ENCODE measurements at regions not wholly inside any gene's neighbourhood (a gene's known extent, or its start where the extent isn't known, plus 50 kb on each side); places are given as distances from the start of the nearest gene placed in this dataset.

DNA sequence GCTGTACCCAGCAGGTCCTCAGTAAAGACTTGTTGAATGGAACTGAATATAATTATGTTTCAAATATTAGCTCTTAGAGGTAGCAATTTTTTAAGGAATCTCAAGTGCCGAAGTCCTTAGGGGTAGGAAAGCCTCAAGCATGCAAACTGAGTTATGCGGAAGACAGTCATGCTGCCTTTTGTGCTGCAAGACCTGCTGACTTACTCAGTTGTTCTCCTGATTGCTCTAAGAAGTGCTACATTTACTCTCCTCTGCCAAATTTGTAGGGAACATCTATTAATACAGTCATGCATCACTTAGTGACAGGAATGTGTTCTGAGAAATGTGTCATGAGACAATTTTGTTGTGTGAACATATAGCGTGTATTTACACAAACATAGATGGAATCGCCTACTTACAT is 325.6 kb upstream of the AZI2 start:
- POLR2A ChIA-PET, result no interaction called here

DNA sequence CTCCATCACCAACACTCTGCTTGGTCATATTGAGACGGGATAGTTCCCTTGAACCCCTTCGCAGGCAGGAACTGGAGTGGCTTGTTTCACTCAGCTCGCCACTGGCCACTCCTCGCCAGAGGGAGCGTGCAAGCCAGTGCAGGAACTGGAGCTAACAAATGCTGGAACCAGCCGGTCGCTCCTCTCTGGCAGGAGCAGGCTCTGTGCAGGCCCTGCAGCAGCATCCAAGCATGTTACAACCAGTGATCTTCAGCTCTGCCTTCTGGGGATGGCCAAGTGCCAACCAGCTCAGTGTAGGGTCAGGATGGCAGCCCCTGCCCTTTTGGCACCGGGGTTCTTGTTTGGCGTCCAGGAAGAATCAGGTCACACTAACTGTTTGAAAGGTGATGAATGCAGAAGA is 329.0 kb upstream of the AZI2 start:
- ChIA-PET POLR2A (no interaction called here), CTCF (no interaction called here)
- in situ Hi-C loops (cut with HindIII; ENCODE audit: low pct_unique_long_range_greater_than_20kb, low sequenced_read_pairs) (no loop called here), intact Hi-C loops (cut with micrococcal nuclease; ENCODE audit: unreplicated experiment) (no loop called here)
- Histone ChIP-seq H3K4me3 (ENCODE audit: low read depth in 2 of 2, low read length in 2 of 2) (no peak overlapping the region), H3K27ac (ENCODE audit: low read length) (no peak overlapping the region), H3K4me1 (ENCODE audit: control insufficient read depth, insufficient read depth, low read length) (no peaks in the 10 kb centered on the region), H3K27me3 (ENCODE audit: control insufficient read depth, insufficient read depth, low read length) (no peaks in the 10 kb centered on the region), H3K9me3 (ENCODE audit: control insufficient read depth, insufficient read depth, low read depth, low read length) (no peaks in the 10 kb centered on the region), H3K36me3 (ENCODE audit: control insufficient read depth, insufficient read depth, low read length) (no peaks in the 10 kb centered on the region)
- DNase-seq (ENCODE audit: low read depth, low spot score), result no peak
- ATAC-seq, result no peak
- TF ChIP-seq SIN3A (IDR thresholded peaks at IDR 0.05; ENCODE audit: borderline replicate concordance, insufficient read depth, low read depth, low read length) (no peak), TCF7L2 (IDR thresholded peaks at IDR 0.05; ENCODE audit: low read depth, low read length) (no peak), POLR2AphosphoS5 (IDR thresholded peaks at IDR 0.05; ENCODE audit: low read depth, low read length) (no peak)
- TF ChIP-seq, protein P1, sequence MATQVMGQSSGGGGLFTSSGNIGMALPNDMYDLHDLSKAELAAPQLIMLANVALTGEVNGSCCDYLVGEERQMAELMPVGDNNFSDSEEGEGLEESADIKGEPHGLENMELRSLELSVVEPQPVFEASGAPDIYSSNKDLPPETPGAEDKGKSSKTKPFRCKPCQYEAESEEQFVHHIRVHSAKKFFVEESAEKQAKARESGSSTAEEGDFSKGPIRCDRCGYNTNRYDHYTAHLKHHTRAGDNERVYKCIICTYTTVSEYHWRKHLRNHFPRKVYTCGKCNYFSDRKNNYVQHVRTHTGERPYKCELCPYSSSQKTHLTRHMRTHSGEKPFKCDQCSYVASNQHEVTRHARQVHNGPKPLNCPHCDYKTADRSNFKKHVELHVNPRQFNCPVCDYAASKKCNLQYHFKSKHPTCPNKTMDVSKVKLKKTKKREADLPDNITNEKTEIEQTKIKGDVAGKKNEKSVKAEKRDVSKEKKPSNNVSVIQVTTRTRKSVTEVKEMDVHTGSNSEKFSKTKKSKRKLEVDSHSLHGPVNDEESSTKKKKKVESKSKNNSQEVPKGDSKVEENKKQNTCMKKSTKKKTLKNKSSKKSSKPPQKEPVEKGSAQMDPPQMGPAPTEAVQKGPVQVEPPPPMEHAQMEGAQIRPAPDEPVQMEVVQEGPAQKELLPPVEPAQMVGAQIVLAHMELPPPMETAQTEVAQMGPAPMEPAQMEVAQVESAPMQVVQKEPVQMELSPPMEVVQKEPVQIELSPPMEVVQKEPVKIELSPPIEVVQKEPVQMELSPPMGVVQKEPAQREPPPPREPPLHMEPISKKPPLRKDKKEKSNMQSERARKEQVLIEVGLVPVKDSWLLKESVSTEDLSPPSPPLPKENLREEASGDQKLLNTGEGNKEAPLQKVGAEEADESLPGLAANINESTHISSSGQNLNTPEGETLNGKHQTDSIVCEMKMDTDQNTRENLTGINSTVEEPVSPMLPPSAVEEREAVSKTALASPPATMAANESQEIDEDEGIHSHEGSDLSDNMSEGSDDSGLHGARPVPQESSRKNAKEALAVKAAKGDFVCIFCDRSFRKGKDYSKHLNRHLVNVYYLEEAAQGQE (IDR thresholded peaks at IDR 0.05; ENCODE audit: insufficient read depth in 1 of 2, low read depth in 2 of 2, low read length in 1 of 2), result no peak
- TF ChIP-seq, protein P2, sequence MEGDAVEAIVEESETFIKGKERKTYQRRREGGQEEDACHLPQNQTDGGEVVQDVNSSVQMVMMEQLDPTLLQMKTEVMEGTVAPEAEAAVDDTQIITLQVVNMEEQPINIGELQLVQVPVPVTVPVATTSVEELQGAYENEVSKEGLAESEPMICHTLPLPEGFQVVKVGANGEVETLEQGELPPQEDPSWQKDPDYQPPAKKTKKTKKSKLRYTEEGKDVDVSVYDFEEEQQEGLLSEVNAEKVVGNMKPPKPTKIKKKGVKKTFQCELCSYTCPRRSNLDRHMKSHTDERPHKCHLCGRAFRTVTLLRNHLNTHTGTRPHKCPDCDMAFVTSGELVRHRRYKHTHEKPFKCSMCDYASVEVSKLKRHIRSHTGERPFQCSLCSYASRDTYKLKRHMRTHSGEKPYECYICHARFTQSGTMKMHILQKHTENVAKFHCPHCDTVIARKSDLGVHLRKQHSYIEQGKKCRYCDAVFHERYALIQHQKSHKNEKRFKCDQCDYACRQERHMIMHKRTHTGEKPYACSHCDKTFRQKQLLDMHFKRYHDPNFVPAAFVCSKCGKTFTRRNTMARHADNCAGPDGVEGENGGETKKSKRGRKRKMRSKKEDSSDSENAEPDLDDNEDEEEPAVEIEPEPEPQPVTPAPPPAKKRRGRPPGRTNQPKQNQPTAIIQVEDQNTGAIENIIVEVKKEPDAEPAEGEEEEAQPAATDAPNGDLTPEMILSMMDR (IDR thresholded peaks at IDR 0.05), result no peak
- no TSS peak for BruUV-seq (replicated peaks)

More for the DNA sequence above, 325.6 kb upstream of the AZI2 start:
- Histone ChIP-seq H3K27me3 (ENCODE audit: control insufficient read depth, insufficient read depth, low read length) (no peaks in the 10 kb centered on the region), H3K4me3 (ENCODE audit: low read depth in 2 of 2, low read length in 2 of 2) (no peak overlapping the region), H3K4me1 (ENCODE audit: control insufficient read depth, insufficient read depth, low read length) (no peaks in the 10 kb centered on the region), H3K27ac (ENCODE audit: low read length) (no peak overlapping the region), H3K9me3 (ENCODE audit: control insufficient read depth, insufficient read depth, low read depth, low read length) (no peaks in the 10 kb centered on the region), H3K36me3 (ENCODE audit: control insufficient read depth, insufficient read depth, low read length) (no peaks in the 10 kb centered on the region)
- DNase-seq (ENCODE audit: low read depth, low spot score), result no peak
- ATAC-seq, result no peak
- in situ Hi-C loops (cut with HindIII; ENCODE audit: low pct_unique_long_range_greater_than_20kb, low sequenced_read_pairs), result no loop called here
- no TSS peak for BruUV-seq (replicated peaks)
- CTCF ChIA-PET, result no interaction called here
- intact Hi-C loops (cut with micrococcal nuclease; ENCODE audit: unreplicated experiment), result no loop called here
- TF ChIP-seq TCF7L2 (IDR thresholded peaks at IDR 0.05; ENCODE audit: low read depth, low read length) (no peak), POLR2AphosphoS5 (IDR thresholded peaks at IDR 0.05; ENCODE audit: low read depth, low read length) (no peak), SIN3A (IDR thresholded peaks at IDR 0.05; ENCODE audit: borderline replicate concordance, insufficient read depth, low read depth, low read length) (no peak)
- TF ChIP-seq, protein P1 (IDR thresholded peaks at IDR 0.05; ENCODE audit: insufficient read depth in 1 of 2, low read depth in 2 of 2, low read length in 1 of 2), result no peak
- TF ChIP-seq, protein P2 (IDR thresholded peaks at IDR 0.05), result no peak
